MV-4-11 (cell line): ENCODE measurements at regions not wholly inside any gene's neighbourhood (a gene's known extent, or its start where the extent isn't known, plus 50 kb on each side); places are given as distances from the start of the nearest gene placed in this dataset.
A peak's percentile ranks its signal among the peaks of the same experiment; 100 is the strongest.
"Not testable (repeated sequence)": the region's sequence is repeated elsewhere in the genome, so short reads cannot be mapped to it uniquely, and the experiment has no call there.

Experiments used
- DNase-seq: peaks from one replicate; lab custom pipeline; 2025; lab: John Stamatoyannopoulos, UW

DNA sequence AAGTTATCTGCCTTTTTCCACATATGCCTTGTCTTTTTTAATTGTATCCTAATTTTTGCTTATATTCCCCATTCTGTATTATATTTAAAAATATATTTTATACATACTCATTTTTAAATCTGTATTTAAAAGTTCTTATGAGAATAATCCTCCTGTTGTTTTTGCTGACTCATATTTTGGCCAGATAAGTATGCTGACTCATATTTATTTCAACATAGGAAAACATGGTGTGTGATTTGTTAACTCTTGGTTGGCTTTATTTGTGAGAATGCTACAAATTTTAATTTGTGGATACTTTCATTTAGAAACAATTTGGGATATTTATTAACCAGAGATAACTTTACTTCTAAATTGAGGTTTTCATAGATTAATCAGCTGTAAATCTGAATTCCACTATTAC, 587.7 kb downstream of the CPS1 start:
- DNase-seq, result peak; percentile 34

DNA sequence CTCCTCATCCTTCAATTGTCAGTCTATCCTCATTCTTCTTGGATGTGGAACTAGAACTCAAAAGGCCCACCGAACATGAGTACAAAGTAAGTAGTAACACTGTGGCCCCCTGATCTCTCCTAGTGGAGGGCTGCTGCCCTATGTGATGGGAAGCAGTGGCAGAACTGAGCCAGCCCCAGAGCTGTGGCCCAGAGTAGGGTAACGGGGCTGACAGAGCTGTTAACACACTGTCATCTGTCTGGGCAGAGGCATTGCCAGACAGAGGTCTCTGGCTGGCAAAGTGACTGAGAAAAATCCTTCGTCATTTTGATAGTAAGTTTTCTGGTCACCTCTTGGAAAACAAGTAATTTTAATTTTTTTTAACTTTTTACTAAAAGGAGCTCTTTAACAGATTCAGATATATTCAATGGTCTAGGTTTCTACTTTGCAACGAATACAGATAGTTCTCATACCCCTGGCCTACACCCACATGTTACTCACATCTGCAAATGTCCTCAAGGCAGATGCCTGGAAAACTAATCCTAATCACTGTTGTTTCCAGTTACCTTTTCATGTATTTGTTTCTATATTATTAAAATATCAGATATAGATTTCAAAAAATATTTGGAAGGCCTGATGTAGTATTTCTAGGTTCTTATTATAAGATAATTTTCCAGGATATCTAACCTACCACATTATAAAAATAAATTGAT, 588.7 kb downstream of the CPS1 start:
- no peak for DNase-seq

DNA sequence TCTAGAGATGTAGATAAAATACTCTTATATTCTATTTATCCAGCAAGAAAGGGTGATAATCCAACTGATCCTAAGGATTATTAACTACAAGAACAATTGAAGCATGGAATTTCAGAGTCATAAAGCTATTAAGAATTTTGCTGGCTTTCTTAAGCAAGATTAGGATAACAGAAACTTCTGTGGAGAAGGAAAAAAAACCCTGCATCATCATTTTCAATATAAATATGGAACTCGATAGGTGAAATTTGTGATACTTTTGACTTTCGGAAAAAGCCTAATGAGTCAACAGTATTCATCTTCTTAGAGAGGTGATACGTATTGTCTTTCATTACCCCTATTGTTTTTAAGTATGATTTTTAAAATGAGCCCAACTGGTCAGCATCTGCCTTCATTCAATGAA, 593.3 kb downstream of the CPS1 start:
- no peak for DNase-seq

DNA sequence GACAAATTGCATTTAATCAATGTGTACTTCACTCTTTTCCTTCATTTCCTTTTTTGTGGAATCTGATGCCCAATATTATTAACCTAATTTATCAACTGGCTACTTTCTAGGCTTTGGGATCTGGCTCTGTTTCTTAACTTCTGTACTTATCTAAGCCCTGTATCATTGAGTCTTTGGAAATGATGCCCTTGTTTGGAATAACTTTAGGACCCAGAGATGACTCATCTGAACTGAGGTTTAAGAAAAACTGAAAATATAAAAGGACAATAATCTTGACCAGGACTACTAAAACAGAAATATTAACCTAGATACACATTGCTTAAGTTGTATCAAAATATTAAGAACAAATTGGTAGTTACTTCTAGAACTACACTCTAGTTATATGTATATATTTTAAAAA, 600.8 kb downstream of the CPS1 start:
- no peak for DNase-seq

DNA sequence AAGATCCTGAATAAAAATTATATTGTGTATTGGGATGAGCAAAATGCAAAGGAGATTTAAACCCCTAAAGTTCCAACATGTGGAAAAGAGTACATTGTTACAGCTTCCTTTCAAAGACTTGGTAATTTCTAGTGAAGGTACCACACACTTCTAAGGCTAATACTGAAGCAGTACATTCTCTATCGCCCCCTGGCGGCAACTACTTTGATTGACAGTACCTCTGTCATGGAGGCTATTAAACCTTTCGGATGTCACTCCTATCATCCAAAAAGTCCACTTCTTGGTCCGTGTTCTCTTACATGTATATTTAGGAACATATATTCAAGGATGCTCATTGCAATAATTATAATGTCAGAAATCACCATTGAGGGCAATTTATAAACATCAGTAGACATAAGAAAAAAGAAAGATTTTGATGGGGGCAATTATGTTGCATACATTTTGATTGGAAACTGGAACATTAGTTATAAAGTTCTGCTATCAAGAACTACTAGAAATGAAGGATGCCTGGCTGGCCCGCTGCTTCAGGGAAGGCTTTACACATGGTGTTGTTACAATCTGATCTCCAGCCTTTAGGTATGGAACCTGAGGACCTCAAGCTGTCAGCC, 601.6 kb downstream of the CPS1 start:
- peak; percentile 78 for DNase-seq

DNA sequence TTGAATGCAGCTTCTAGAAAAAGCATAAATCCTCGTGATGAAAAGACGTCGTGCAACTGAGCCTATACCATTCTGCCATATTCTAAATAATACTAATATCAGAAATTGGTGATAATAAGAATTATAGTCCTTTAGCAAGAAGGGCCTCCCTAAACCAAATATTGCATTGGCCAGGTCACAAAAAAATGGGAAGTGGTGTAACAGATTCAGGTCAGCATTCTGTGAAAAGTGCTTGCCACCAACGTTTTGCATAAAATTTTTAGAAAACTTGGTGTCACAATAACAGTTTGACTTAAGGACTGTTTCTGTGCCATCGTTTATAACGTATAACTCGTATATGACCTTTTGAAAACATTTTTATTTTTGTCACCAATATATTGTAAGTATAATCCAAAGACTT, 603.6 kb downstream of the CPS1 start:
- peak; percentile 82 for DNase-seq

DNA sequence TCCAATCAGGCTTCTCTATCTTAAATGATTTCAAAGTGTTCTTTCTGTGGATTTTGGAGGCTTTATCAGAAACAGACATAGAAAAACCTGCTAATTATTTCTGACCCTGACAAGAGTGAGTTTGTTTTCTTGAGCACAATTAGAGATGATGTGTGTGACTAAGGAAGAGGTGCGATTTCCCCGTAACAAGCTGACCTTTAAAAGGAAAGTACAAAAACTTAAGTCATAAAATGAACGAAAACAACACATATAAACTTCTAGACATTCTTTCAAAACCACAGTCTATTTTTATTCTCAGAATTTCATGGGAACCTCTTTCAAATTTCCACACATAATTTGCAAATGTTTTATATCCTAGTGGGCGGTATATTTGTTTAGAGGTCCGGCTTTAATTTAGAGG, 604.8 kb downstream of the CPS1 start:
- DNase-seq, result peak; percentile 21

DNA sequence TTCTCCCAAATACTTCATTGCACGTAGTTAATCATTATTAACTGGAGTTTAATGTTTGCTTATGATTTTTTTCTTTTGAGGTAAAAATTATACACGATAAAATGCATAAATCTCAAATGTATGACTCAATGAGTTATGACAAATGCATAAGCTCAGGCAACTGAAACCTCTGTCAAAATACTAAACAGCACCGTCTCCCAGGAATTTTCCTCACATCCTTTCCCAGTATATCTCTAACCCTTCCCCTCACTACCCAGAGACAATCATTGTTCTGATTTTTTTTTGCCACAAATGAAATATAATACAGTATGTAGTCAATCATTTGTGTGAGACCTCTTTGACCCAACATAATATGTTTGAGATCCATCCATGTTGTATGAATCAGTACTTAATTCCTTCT, 606.5 kb downstream of the CPS1 start:
- DNase-seq, result no peak

DNA sequence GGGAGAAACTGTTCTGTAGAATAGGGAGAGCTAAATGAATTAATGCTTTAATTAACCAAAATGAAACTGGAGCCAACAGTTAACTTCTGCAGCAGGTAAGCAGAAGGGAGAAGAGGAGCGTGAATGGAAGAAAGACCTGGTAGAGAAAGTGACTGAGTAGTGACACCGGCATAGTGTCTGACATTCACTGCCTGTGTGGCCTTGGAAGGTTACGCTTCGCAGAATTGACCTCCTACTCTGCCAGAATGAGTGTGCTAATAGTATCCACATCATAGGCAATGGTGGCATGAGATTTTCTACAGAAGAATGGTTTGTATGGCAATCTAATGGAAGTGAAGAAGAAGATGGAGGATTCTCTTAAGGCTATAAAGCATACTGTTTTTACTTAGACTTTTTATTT, 614.4 kb downstream of the CPS1 start:
- DNase-seq, result no peak

DNA sequence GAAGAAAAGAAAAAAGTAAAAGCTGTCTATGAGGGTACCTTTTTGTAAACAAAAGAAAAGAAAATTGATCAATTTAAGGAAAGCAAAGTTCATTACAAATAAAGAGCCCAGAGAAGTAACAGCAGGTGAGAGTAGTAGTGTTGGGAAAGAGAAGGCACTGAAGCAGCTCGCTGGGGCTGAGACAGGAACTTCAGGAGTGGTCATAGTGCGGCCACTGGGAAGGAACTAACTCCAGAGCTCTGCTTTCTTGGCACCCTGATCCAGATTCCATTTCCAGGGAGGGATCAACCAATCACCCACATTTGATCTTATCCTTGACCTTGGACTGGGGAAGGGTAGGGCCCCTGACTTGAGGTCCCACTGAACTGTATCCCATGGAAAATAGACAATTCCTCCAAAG, 617.6 kb downstream of the CPS1 start:
- no peak for DNase-seq

DNA sequence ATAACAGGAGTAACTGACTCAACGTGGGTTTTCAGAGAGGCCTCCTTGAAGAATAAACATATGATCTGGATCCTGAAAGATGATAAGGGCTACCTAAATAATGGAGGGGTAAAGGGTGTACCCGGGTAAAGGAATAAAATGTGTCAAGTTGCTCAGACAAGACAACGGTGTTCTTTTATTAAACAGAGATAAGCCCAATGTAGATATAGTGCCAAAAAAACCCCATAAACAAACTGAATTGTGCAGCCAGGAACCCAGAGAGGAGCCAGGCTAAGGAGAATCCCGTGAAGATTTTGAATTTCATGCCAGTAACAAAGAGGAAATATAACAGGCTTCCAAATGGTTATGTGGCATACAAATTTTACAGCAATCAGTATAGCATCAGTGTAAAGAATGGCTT, 618.2 kb downstream of the CPS1 start:
- no peak for DNase-seq

DNA sequence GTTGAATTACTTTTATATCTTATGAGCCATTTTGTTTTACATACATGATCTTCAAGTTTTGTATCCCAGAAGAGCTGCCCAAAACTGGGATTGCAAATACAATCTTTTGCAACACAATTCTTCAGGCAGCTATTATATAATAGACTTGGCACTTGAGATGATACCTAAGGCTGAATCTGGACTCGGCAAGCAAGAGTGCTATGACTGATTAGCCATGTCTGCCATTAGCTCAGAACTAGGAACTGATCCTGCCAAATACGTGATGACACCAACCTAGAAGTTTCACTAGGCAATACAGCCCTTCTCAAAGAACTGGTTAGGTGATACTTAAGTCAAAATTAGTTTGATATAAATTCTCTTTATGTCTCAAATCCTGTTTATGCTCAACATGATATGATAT, 619.6 kb downstream of the CPS1 start:
- DNase-seq, result peak; percentile 11

DNA sequence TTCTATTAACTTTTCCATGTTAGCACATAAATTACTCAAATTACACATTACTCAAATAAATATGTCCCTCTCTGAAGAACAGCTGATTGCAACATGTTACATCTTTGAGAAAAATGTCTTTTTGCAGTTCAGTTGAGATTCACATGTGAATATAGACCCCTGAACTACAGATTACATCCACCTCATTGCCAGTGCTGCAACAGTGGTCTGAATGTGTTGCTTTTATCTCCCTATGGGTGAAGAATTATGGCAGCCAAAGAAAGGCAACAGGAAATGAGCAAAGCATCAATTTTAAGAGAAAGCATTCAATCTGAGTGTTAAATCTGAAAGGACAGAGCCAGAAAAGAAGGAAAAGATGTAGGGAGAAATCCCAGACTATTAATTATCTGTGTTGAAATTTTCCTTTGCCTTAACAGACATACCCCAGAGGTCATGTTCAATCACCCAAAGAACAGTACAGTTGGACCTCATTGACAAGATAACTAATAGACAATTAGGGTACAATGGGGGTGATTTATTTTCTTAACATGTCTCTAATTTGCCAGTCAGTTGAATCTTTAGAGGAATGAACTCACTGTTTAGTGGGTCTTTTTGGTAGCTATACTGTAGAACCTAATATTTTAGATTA, 620.2 kb downstream of the CPS1 start:
- DNase-seq, result no peak

DNA sequence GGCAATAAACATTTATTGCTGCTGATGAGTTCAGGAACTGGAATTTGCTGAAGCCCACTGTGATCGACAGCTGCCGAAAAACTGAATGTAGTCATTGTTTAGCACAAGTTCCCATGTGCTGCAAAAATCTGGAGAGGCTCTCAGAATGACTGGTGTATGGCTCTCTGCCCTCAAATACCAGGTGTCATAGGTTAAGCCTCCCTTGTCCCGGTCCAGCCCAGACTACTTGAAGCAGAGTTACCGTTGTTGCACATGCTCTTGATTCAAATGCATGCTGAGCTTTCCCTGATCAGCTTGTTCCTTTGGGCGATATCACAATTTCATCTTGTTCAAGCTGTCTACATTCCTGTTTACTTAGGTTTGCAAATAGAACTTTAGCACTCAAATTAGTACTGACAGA, 625.2 kb downstream of the CPS1 start:
- no peak for DNase-seq

DNA sequence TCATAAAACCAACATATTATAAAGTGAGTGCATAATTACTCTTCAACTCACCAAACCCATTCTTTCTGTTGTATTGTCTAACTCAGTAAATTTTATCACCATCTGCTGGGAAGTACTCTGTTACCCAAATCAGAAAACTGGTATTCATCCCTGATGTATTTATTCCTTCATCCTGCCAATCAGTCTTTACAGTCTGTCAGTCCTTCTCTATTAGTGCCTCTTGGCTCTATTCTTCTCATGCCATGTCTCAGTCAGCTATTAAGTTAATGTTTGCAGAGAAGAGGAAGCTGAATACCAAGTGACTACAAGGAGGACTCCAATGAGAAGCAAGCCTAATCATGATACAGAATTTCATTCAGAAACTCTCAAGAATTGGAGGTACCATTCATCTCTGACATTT, 631.2 kb downstream of the CPS1 start:
- no peak for DNase-seq

DNA sequence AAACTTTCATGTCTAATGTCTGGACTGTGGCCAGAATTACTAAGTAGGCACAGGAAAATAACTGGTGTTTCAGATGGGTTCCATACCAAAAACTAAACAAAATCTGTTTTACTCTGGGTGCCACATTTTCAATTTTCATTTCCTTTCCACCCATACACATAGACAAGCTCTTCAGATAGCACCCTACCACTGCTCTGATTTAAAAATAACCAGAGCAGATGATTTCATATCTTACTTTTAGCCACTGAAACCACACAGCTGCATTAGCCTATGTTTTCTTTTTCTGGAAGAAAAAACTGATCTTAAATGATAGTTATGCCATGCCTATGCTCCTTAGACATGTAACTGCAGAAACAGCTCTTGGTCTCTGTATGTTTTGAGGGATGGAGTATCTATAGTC, 647.6 kb downstream of the CPS1 start:
- peak; percentile 41 for DNase-seq

DNA sequence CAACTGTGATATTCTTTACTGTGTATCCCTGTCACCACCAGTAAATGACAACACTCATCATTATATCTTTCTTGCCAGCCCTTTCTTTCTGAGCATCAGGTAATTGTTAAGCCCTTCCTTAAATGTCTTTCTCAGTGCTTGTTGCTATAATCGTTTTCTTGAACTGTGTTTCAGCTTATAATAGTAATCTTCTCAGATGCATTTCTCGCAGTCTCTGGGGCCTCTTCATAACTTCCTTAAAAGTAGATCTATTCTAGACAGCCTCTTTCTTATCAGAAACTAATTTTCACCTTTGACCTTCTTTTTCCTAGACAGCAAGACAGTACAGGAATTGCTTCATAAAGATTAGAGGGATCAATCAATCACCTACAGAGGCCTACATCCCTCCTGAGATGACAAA, 648.1 kb downstream of the CPS1 start:
- peak; percentile 25 for DNase-seq

DNA sequence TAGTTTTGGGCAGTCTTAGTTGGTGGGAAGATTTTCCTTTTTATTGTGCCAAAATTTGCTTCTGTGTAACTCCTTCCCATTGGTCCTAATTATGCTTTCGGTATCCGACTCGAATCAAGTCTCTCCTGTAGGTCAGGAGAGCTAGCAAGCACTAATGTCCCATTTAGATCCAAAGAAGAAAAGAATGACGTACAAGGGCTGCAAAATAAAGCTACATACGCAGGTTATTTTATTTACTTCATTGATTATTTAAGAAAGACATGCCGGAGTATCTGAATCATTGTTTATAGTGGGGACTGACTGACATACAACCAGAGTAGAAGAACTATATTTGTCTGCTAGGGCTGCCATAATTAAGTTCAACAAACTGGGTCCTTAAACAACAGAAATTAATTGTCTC, 648.5 kb downstream of the CPS1 start:
- DNase-seq, result no peak

DNA sequence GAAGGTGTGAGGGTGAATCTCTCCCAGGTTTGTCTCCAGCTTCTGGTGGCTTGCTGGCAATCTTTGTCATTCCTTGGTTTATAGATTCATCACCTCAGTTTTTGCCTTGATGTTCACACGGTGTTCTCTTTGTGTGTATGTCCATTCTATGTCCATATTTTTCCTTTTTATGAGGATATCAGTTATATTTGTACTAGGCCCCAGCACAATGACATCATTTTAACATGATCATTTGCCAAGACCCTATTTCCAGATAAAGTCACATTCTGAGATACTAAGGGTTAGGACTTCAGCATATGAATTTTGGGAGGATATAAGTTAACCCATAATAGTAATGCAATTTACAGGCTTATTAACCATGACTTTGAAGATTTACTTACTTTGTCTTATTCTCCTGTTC, 649.0 kb downstream of the CPS1 start:
- no peak for DNase-seq

DNA sequence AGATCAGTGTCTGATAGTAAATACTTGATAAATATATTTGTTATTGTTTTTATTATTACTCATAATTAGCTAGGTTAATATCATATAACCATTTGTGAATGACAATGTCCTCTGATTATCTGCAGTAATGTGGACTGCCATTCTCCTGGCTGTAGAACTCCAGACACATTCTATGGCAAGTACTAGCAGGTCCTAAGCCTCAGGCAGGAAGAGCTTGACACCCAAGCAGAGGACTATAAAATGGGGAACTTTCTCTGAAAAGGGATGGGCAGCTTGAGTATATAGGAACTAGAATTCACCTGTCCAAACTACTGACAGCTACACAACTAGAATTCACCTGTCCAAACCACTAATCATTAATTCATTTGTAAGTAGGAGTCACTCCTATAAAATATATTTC, 649.4 kb downstream of the CPS1 start:
- no peak for DNase-seq

DNA sequence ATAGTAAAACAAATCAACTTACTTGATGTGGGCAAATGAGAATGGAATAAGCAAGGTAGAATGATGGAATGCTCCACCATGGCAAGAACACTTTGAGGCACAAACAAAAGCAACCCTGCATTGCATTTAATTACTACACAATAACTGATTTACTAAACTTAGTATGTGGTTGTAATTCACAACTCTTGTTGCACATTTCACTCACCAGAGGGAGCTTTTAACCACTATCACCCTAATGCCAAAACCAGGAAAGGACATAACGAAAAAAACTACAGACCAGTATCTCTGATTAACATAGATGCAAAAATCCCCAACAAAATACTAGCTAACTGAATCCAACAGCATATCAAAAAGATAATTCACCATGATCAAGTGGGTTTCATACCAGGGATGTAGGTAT, 659.8 kb downstream of the CPS1 start:
- DNase-seq, result peak; percentile 29

DNA sequence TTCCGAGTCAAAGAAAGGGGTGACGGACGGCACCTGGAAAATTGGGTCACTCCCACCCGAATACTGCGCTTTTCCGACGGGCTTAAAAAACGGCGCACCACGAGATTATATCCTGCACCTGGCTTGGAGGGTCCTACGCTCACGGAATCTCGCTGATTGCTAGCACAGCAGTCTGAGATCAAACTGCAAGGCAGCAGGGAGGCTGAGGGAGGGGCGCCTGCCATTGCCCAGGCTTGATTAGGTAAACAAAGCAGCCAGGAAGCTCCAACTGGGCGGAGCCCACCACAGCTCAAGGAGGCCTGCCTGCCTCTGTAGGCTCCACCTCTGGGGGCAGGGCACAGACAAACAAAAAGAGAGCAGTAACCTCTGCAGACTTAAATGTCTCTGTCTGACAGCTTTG, 663.1 kb downstream of the CPS1 start:
- not testable (repeated sequence) for DNase-seq

DNA sequence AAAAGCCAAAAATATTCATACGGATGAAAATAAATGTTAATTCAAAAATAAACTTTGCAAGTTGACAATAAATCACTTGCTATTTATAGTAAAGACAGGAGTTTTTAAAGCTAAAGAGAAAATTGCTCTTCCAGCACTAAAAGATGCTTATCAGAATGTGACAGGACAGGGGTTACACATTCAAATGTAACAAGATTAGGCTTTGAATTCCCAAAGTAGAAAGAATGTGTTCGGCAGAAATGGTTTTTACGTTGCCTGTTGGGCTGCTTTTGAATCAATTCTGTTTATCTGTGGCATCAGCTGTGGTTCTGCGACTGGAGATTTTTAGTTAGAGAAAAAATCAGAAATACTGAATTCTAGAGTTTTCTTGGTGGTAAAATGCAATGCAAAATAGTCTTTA, 669.4 kb downstream of the CPS1 start:
- DNase-seq, result no peak

DNA sequence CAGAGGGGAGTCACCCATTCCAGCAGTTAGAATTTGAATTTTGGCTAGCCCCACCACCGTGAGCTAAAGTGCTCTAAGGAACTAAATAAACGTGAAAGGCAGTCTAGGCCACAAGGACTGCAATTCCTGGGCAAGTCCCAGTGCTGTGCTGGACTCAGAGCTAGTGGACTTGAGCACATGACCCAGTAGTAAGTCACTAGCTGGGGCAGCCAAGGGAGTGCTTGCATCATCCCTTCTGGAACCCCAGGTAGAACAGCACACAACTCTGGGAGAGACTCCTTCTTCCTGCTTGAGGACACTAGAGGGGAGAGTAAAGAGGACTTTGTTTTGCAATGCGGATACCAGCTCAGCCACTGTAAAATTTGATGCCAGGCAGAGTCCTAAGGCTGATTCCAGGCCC, 672.2 kb downstream of the CPS1 start:
- peak; percentile 4 for DNase-seq
